SK-N-MC (cell line): ENCODE measurements at regions not wholly inside any gene's neighbourhood (a gene's known extent, or its start where the extent isn't known, plus 50 kb on each side); places are given as distances from the start of the nearest gene placed in this dataset.

ENCODE experiments used
- EZH2 ChIP-seq: fragments of 200-600 bp; sonication (generic); IDR thresholded peaks from one replicate; pipeline ENCODE4 v1.6.1; 2017; ENCODE audit warnings: antibody characterized with exemption
- FOXP2 ChIP-seq: optimal IDR thresholded peaks from 2 replicates; pipeline ENCODE3; 2011; ENCODE audit warnings: mild to moderate bottlenecking, moderate library complexity; ENCODE audit not compliant: insufficient read depth; ENCODE audit errors: extremely low read length, control extremely low read depth
- POLR2AphosphoS5 ChIP-seq: IDR thresholded peaks from 2 replicates; pipeline ENCODE4 v1.6.1; 2012; ENCODE audit warnings: mild to moderate bottlenecking, low read depth, low read length, borderline replicate concordance

GRCh38 chr6:15077961-15078360 is 167.9 kb upstream of the JARID2 start:
- TF ChIP-seq EZH2: no peak
- no peak for TF ChIP-seq POLR2AphosphoS5
- TF ChIP-seq FOXP2: no peak
